ENCODE measurements at regions not wholly inside any gene's neighbourhood (a gene's known extent, or its start where the extent isn't known, plus 50 kb on each side); places are given as distances from the start of the nearest gene placed in this dataset.

DNA sequence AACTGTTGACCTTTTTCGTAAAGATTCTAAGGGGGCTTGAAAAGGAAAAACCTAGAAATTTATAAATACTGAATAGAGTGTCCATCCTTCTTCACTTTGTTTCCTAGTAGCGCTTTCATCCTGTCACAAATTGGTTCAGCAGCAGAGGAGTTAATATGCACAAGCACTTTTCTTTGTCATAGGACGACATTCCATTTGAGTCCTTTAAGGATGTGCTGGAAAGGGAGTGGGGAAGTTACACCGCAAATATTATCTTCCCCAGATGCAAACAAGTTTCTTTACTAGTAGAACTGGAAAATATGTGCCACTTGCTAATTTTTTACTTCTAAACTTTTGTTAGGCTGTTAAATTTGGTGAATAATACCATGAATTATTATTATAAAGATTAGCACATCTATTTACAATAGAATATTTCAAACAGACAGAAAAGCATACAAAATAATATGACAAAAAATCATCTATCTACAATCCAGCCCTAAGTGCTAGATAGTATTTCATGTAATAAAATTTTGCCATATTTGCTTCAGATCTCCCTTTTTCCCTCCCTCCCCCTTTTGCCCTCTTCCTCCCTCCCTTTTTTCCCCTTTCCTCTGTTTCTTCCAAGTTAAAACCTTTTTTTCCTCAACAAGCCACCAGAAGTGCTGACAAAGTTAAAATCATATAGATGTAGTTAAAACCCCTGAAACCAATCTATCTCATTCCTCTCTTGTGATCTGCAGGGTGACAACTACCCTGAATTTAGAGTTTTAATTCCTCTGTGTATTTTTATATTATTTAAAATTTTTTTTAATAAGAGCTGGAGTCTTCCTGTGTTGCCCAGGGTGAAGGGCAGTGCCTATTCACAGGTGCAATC lies 50.5 kb upstream of the MAP4K3 start:
- Mint-ChIP-seq H3K27me3 (peaks cover 2% of the 10 kb centered on the region), H3K4me1 (ENCODE audit: low read depth) (peaks cover 12% of the 10 kb centered on the region), H3K4me3 (no peak overlapping the region), H3K9me3 (peaks cover 2% of the 10 kb centered on the region), H3K36me3 (ENCODE audit: low read depth) (peaks cover 2% of the 10 kb centered on the region), H3K27ac (no peak overlapping the region)
- POLR2A ChIA-PET = interaction anchor here (0.6 kb wide), 1 partner anchor 181 kb away, joined by 3 read pairs; no protein-coding TSS in a partner anchor
- intact Hi-C loops (cut with micrococcal nuclease) = no loop called here
- TF ChIP-seq, protein P1, sequence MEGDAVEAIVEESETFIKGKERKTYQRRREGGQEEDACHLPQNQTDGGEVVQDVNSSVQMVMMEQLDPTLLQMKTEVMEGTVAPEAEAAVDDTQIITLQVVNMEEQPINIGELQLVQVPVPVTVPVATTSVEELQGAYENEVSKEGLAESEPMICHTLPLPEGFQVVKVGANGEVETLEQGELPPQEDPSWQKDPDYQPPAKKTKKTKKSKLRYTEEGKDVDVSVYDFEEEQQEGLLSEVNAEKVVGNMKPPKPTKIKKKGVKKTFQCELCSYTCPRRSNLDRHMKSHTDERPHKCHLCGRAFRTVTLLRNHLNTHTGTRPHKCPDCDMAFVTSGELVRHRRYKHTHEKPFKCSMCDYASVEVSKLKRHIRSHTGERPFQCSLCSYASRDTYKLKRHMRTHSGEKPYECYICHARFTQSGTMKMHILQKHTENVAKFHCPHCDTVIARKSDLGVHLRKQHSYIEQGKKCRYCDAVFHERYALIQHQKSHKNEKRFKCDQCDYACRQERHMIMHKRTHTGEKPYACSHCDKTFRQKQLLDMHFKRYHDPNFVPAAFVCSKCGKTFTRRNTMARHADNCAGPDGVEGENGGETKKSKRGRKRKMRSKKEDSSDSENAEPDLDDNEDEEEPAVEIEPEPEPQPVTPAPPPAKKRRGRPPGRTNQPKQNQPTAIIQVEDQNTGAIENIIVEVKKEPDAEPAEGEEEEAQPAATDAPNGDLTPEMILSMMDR (IDR thresholded peaks at IDR 0.05) = no peak
- CTCF ChIA-PET = no interaction called here
- ATAC-seq (no peak), DNase-seq (no peak)

- no peak overlapping the region for H3K27ac Mint-ChIP-seq
- POLR2A ChIA-PET = interaction anchor here (0.6 kb wide), 2 partner anchors 87 to 182 kb away, joined by 3 read pairs; no protein-coding TSS in a partner anchor
Observed at GRCh38 chr2:39488450-39488849, 51.4 kb upstream of the MAP4K3 start.

GRCh38 chr2:39490586-39490985 lies 53.5 kb upstream of the MAP4K3 start:
- CTCF ChIA-PET = interaction anchor here (0.6 kb wide), 1 partner anchor 25 kb away, joined by 3 read pairs; no protein-coding TSS in a partner anchor
- no peak for ATAC-seq

More at GRCh38 chr2:39488450-39488849, 51.4 kb upstream of the MAP4K3 start:
- TF ChIP-seq, protein P1 (IDR thresholded peaks at IDR 0.05) = no peak
- Mint-ChIP-seq H3K9me3 (peaks cover 2% of the 10 kb centered on the region), H3K4me1 (ENCODE audit: low read depth) (peaks cover 19% of the 10 kb centered on the region), H3K27me3 (peaks cover 2% of the 10 kb centered on the region), H3K36me3 (ENCODE audit: low read depth) (peaks cover 2% of the 10 kb centered on the region), H3K4me3 (no peak overlapping the region)
- ATAC-seq (no peak), DNase-seq (no peak)
- CTCF ChIA-PET = no interaction called here
- intact Hi-C loops (cut with micrococcal nuclease) = no loop called here

DNA sequence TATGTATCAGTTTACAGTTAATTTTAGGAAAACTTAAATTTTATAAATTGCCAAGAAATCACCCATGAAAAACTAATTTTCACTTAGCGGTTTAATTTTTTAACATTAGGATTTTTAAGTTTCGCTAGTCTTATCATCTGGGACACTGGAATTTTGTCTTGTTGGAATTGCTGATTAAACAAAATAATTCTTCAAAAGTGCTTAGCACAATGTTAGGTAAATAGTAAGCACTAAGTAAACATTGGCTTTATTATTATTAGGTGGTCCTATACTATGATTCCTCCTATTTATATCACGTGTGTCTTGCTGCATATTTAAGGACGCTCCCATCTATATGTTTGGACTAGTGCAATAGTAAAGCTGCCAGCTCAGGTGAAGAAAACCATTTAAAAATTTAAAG lies 54.6 kb upstream of the MAP4K3 start:
- intact Hi-C loops (cut with micrococcal nuclease) = loop anchor here (1.0 kb wide), 1 partner anchor 22 kb away; no protein-coding TSS in a partner anchor
- ATAC-seq = peak; percentile 3
- Mint-ChIP-seq H3K4me3 (no peak overlapping the region), H3K9me3 (peaks cover 2% of the 10 kb centered on the region), H3K27me3 (peaks cover 2% of the 10 kb centered on the region), H3K27ac (no peak overlapping the region), H3K4me1 (ENCODE audit: low read depth) (peaks cover 30% of the 10 kb centered on the region), H3K36me3 (ENCODE audit: low read depth) (peaks cover 5% of the 10 kb centered on the region)
- ChIA-PET POLR2A (interaction anchor here (0.7 to 2.7 kb wide), 3 partner anchors 20 to 289 kb away, joined by 3 to 12 read pairs (median 3); no protein-coding TSS in a partner anchor), CTCF (interaction anchor here (0.7 to 1.1 kb wide), 2 partner anchors 112 to 237 kb away, joined by 4 read pairs; no protein-coding TSS in a partner anchor)
- TF ChIP-seq, protein P1 (IDR thresholded peaks at IDR 0.05) = no peak
- DNase-seq = no peak

More at GRCh38 chr2:39490586-39490985, 53.5 kb upstream of the MAP4K3 start:
- H3K27ac Mint-ChIP-seq = no peak overlapping the region
- TF ChIP-seq, protein P1 (IDR thresholded peaks at IDR 0.05) = no peak
- H3K9me3 Mint-ChIP-seq = peaks cover 2% of the 10 kb centered on the region
- DNase-seq = no peak
- peaks cover 5% of the 10 kb centered on the region for H3K36me3 Mint-ChIP-seq (ENCODE audit: low read depth)
- no peak overlapping the region for H3K4me3 Mint-ChIP-seq
- H3K27me3 Mint-ChIP-seq = peaks cover 2% of the 10 kb centered on the region
- intact Hi-C loops (cut with micrococcal nuclease) = no loop called here
- POLR2A ChIA-PET = no interaction called here
- peaks cover 30% of the 10 kb centered on the region for H3K4me1 Mint-ChIP-seq (ENCODE audit: low read depth)
